Caco-2 (cell line): ENCODE measurements at regions not wholly inside any gene's neighbourhood (a gene's known extent, or its start where the extent isn't known, plus 50 kb on each side); places are given as distances from the start of the nearest gene placed in this dataset.

Experiments used
- BruUV-seq: library from RNA; stranded (reverse); fragments of 400-500 nt; replicated peaks from 2 replicates; lab custom pipeline; 2021; lab: Mats Ljungman, UMichigan
- CTCF ChIA-PET: fragments of 300-600 bp; sonication (Branson Sonifier 250); formaldehyde crosslinking; loops from one replicate; lab custom pipeline; 2022; ENCODE audit warnings: antibody characterized with exemption; lab: Charles Lee
- POLR2A ChIA-PET: fragments of 300-600 bp; sonication (Branson Sonifier 250); formaldehyde crosslinking; loops from one replicate; lab custom pipeline; 2022; ENCODE audit warnings: antibody characterized with exemption; lab: Charles Lee
- DNase-seq, 2 experiments: peaks; one replicate each; pipeline versions ENCODE4 v3.0.0 to v3.0.0-alpha.2; 2020 to 2022
- H3K27me3 ChIP-seq: replicated peaks from 2 replicates; pipeline ENCODE4 v1.6.0; 2011; ENCODE audit warnings: low read length; ENCODE audit not compliant: control insufficient read depth, insufficient read depth
- H3K36me3 ChIP-seq: 2 replicates; pipeline ENCODE4 v1.5.1; 2011; ENCODE audit warnings: low read length; ENCODE audit not compliant: control insufficient read depth, insufficient read depth
- H3K4me1 ChIP-seq: fragments of 250-450 bp; sonication (Bioruptor Pico); 2 replicates; pipeline ENCODE4 v1.5.1; 2020; ENCODE audit warnings: mild to moderate bottlenecking
- H3K4me3 ChIP-seq: 2 replicates; pipeline ENCODE4 v1.5.1; 2011; ENCODE audit warnings: low read depth, mild to moderate bottlenecking, control low read depth, low read length
- H3K9me3 ChIP-seq: fragments of 250-450 bp; sonication (Bioruptor Pico); 2 replicates; pipeline ENCODE4 v1.5.1; 2020; ENCODE audit warnings: mild to moderate bottlenecking, moderate library complexity
- H3K27ac Mint-ChIP-seq: one replicate; pipeline ENCODE4 v1.8.0; 2022; ENCODE audit warnings: mixed read lengths; ENCODE audit not compliant: unreplicated experiment
- H3K27me3 Mint-ChIP-seq: one replicate; pipeline ENCODE4 v1.8.0; 2022; ENCODE audit warnings: mixed read lengths; ENCODE audit not compliant: insufficient read depth, unreplicated experiment
- H3K36me3 Mint-ChIP-seq: one replicate; pipeline ENCODE4 v1.8.0; 2022; ENCODE audit warnings: mild to moderate bottlenecking, mixed read lengths; ENCODE audit not compliant: insufficient read depth, unreplicated experiment
- H3K4me1 Mint-ChIP-seq: one replicate; pipeline ENCODE4 v1.8.0; 2022; ENCODE audit warnings: low read depth, mixed read lengths; ENCODE audit not compliant: unreplicated experiment
- H3K4me3 Mint-ChIP-seq: one replicate; pipeline ENCODE4 v1.8.0; 2022; ENCODE audit warnings: mild to moderate bottlenecking, moderate library complexity, mixed read lengths; ENCODE audit not compliant: unreplicated experiment
- H3K9me3 Mint-ChIP-seq: one replicate; pipeline ENCODE4 v1.8.0; 2022; ENCODE audit warnings: mixed read lengths; ENCODE audit not compliant: unreplicated experiment
- CTCF ChIP-seq, 2 experiments: fragments of 200-600 bp in 1 of 2; IDR thresholded peaks; 1 replicate in 1 of 2; 2 replicates in 1 of 2; pipeline versions ENCODE4 v1.5.1 to v1.8.0; 2011 to 2022; ENCODE audit warnings: antibody characterized with exemption in 1 of 2, control low read depth in 1 of 2, inconsistent platforms in 1 of 2, low read depth in 1 of 2, low read length in 1 of 2, mild to moderate bottlenecking in 1 of 2, moderate library complexity in 1 of 2; ENCODE audit not compliant: insufficient read depth in 1 of 2, severe bottlenecking in 1 of 2, unreplicated experiment in 1 of 2
- intact Hi-C: fragments of 100-400 bp; cut with micrococcal nuclease; formaldehyde crosslinking; loops from one replicate; pipeline ENCODE4 v1.10.0; 2022; ENCODE audit not compliant: unreplicated experiment

DNA sequence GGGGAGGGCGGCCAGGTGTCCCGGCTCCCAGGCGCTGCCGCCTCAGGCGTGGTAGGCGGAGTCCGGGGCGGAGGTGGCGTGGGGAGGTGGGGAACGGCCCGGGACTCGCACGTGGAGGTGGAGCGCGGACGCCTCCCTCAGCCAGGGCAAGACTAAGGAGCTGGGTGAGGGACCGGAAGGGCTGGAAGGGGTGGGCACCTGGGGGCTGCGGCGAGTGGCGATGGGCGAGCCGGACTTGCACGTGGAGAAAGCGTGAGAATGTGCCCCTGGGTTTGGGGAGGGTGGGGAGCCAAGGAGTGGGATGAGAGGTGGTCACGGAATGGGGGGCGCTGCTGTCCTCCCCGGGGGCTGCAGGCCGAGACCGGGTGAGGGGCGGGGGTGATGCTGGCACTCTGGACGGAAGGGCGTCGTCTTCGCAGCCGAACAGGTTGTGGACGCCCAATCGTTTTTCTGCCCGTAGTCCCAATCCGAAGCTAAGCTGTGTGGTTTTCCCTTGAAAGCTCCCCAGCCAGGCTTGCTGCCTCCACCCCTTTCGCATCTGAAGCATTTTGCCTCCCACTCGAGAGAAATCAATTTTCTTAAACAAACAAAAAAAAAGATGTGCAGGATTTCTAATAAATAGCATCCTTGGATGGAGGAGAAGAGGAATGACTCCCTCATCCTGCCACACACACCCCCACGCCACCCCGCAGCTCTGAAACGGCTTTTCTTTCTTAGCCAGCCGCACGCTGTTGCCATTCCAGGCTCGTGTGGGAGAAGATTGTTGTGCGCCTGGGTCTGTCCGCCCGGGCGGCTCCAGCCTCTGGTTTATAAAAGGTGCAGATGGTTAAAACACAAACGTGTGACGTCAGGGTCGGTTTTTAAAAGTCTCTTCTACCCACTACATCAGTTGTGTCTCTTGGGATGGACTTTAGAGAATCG, 62.5 kb upstream of the ANKRD28 start:
- ChIA-PET CTCF (interaction anchor here (0.7 kb wide), 1 partner anchor 430 kb away, joined by 3 read pairs; no protein-coding TSS in a partner anchor), POLR2A (interaction anchor here (0.5 kb wide), 1 partner anchor 253 kb away, joined by 3 read pairs; no protein-coding TSS in a partner anchor)
- H3K9me3 Mint-ChIP-seq, result peaks cover 9% of the 10 kb centered on the region
- H3K9me3 ChIP-seq, result no peaks in the 10 kb centered on the region
- no peaks in the 10 kb centered on the region for H3K36me3 ChIP-seq
- intact Hi-C loops, result no loop called here
- no peaks in the 10 kb centered on the region for H3K27me3 ChIP-seq
- H3K4me1 ChIP-seq, result peaks cover 13% of the 10 kb centered on the region; the same call in 1 of the 2 replicates
- H3K4me3 Mint-ChIP-seq, result peak overlapping the region; percentile 74
- BruUV-seq, result no TSS peak
- H3K4me1 Mint-ChIP-seq, result no peaks in the 10 kb centered on the region
- peaks cover 14% of the 10 kb centered on the region for H3K36me3 Mint-ChIP-seq
- no peak for TF ChIP-seq CTCF (IDR thresholded peaks at IDR 0.05; ENCODE audit: insufficient read depth in 1 of 2, low read depth in 1 of 2, low read length in 1 of 2, severe bottlenecking in 1 of 2, unreplicated experiment in 1 of 2)
- H3K27me3 Mint-ChIP-seq, result no peaks in the 10 kb centered on the region
- peak; percentile 32 to 82 for DNase-seq
- H3K27ac Mint-ChIP-seq, result peak overlapping the region; percentile 65
- peak overlapping the region; percentile 61 for H3K4me3 ChIP-seq

DNA sequence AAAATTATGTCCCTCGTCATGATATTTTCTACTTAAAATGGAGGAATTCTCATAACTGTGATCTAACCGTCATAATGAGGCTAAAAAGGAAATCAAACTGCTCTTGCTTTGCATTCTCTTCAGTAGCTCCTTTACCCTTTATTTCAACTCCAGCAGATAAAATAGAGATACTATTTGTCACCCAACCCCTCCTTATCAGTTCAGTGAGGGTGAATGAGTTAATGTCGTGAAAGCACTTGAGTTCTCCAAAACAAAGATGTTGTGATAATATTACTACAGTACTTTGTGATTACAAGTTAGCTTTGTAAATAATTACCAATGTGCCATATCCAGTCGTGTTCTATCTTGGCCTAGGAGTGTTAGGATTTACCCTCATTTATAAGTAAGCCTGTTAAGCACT, 63.4 kb upstream of the ANKRD28 start:
- H3K9me3 Mint-ChIP-seq, result peaks cover 9% of the 10 kb centered on the region
- peak overlapping the region; percentile 61 for H3K4me3 ChIP-seq
- H3K27me3 ChIP-seq, result no peaks in the 10 kb centered on the region
- peak overlapping the region; percentile 35 for H3K27ac Mint-ChIP-seq
- peaks cover 13% of the 10 kb centered on the region; the same call in 1 of the 2 replicates for H3K4me1 ChIP-seq
- H3K9me3 ChIP-seq, result no peaks in the 10 kb centered on the region
- H3K27me3 Mint-ChIP-seq, result no peaks in the 10 kb centered on the region
- DNase-seq, result no peak
- TSS peak; percentile 30 for BruUV-seq
- no peak for TF ChIP-seq CTCF (IDR thresholded peaks at IDR 0.05; ENCODE audit: insufficient read depth in 1 of 2, low read depth in 1 of 2, low read length in 1 of 2, severe bottlenecking in 1 of 2, unreplicated experiment in 1 of 2)
- H3K4me1 Mint-ChIP-seq, result no peaks in the 10 kb centered on the region
- intact Hi-C loops, result no loop called here
- peaks cover 12% of the 10 kb centered on the region for H3K36me3 Mint-ChIP-seq
- CTCF ChIA-PET, result no interaction called here
- H3K4me3 Mint-ChIP-seq, result peak overlapping the region; percentile 74
- POLR2A ChIA-PET, result no interaction called here
- no peaks in the 10 kb centered on the region for H3K36me3 ChIP-seq

DNA sequence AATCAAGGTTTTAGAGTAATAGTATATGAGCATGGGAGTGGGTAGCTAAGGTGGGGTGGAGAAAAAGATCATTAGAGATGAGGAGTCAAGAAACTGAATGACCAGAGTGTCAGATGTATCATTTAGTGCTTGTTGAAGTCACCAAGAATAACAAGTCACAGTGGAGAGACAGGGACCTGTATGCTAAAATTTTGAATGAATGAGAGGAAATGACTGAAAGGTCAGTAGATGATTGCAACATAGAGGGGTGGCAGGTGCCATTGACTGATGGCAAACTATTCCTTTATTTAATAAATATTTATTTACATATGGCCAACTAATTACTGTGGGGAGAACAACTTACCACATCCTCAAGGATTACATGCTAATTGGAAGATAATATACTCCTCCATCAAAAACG, 75.0 kb upstream of the ANKRD28 start:
- no TSS peak for BruUV-seq

More for the DNA sequence above, 75.0 kb upstream of the ANKRD28 start:
- DNase-seq, result no peak
- Histone ChIP-seq H3K36me3 (no peaks in the 10 kb centered on the region), H3K4me1 (no peaks in the 10 kb centered on the region), H3K27me3 (no peaks in the 10 kb centered on the region), H3K4me3 (no peak overlapping the region), H3K9me3 (no peaks in the 10 kb centered on the region)
- Mint-ChIP-seq H3K9me3 (no peaks in the 10 kb centered on the region), H3K27me3 (no peaks in the 10 kb centered on the region), H3K4me1 (no peaks in the 10 kb centered on the region), H3K4me3 (no peak overlapping the region), H3K27ac (no peak overlapping the region), H3K36me3 (no peaks in the 10 kb centered on the region)
- CTCF ChIA-PET, result no interaction called here
- TF ChIP-seq CTCF (IDR thresholded peaks at IDR 0.05; ENCODE audit: insufficient read depth in 1 of 2, low read depth in 1 of 2, low read length in 1 of 2, severe bottlenecking in 1 of 2, unreplicated experiment in 1 of 2), result no peak
- POLR2A ChIA-PET, result no interaction called here
- intact Hi-C loops, result no loop called here
